GM13976 (cell line): ENCODE measurements at regions not wholly inside any gene's neighbourhood (a gene's known extent, or its start where the extent isn't known, plus 50 kb on each side); places are given as distances from the start of the nearest gene placed in this dataset.

Experiments used
- DNase-seq: peaks from one replicate; pipeline ENCODE4 v3.0.0; 2012; ENCODE audit warnings: low spot score
- CTCF ChIP-seq: IDR thresholded peaks from 2 replicates; pipeline ENCODE4 v1.5.1; 2012; ENCODE audit warnings: borderline replicate concordance, mild to moderate bottlenecking; ENCODE audit not compliant: insufficient read depth; ENCODE audit errors: extremely low read depth, missing control alignments, control extremely low read depth
- in situ Hi-C: fragments of 300-500 bp; cut with MboI; formaldehyde crosslinking; loops from one replicate; pipeline ENCODE4 v1.12.0; 2022; ENCODE audit warnings: low sequenced_read_pairs, mixed read lengths, inconsistent platforms; ENCODE audit not compliant: unreplicated experiment

- in situ Hi-C loops, result no loop called here
- no peak for DNase-seq
- TF ChIP-seq CTCF, result no peak
These were observed 329.4 kb upstream of the SOX5 start for GRCh38 chr12:24278832-24279231.

DNA sequence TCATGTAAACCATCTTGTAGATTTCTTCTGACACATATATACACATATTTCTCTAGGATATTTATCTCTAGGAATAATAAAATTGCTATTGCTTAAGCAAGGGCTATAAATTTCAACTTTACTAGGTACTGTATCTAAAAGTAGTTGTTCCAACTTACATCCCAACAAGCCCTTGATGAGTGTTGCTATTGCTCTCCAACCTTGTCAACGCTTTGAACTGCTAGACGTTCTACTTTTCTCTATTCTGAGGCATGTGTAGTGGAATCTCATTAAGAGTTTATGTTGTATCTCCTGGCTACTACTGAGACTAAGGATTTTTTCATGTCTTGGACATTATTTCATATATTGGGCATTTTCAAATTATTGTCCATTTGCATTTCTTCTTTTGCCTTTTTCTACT is 321.5 kb upstream of the SOX5 start:
- in situ Hi-C loops, result no loop called here

GRCh38 chr12:24270464-24270863 is 321.0 kb upstream of the SOX5 start:
- in situ Hi-C loops, result no loop called here
- DNase-seq, result no peak
- TF ChIP-seq CTCF, result no peak

More for the DNA sequence above, 321.5 kb upstream of the SOX5 start:
- TF ChIP-seq CTCF, result no peak
- DNase-seq, result no peak

DNA sequence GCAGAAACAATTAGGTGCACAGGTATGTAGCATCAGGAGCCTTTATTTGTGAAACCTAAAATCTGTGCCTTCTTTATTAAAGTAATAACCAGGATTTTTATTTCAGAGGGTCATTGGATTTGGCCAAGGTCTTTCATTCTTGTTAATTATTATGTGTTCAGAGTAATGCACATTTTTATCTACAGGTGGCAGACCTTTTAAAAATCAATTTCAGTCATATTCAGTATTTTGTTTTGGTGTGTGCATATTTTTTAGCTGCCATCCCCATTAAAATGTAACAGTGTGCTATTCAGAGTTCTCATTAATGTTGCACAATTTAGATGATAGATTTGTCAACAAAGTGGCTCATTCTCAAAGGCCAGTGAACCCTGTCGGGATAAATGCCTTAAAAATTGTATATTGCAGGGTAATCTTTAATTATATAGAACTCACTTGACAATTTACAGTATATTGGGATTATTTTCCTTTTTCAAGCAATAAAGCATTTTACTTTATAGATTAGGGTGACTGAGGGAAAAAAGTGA is 319.3 kb upstream of the SOX5 start:
- DNase-seq, result no peak
- no peak for TF ChIP-seq CTCF
- in situ Hi-C loops, result no loop called here

DNA sequence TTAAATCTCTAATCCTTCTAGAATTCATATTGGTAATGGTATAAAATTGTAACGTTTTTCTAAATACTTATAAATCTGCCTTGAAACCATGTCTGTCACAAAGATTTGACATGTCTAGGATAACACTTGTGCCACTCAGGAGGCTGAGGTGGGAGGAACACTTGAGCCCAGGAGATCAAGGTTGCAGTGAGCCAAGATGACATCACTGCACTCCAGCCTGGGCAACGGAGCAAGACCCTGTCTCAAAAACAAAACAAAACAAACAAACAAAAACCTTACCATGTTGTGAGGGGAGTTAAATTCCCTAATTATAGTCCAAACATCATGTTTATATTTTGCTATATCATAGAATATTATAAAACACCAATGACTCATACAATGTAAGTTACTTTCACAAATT is 317.5 kb upstream of the SOX5 start:
- TF ChIP-seq CTCF, result no peak
- no peak for DNase-seq
- in situ Hi-C loops, result no loop called here

DNA sequence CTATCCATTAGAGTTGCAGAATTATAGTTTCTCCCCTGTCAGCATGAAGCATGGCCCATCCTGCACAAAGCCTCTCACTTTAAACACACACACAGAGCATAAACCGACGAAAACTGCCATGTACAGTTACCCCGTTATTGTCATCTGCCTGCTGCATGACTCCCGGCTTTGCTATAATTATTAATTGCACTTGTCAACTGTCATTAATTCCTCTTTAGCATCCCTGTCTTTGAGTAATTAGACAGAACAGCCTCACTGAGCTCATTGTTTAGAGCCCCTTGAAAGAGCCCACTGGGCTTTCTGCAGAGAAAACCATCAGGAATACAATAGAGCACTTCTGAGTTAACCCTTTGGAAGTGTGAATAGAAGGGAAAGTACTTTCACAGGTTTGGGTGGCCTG is 307.2 kb upstream of the SOX5 start:
- in situ Hi-C loops, result no loop called here
- no peak for TF ChIP-seq CTCF
- no peak for DNase-seq

DNA sequence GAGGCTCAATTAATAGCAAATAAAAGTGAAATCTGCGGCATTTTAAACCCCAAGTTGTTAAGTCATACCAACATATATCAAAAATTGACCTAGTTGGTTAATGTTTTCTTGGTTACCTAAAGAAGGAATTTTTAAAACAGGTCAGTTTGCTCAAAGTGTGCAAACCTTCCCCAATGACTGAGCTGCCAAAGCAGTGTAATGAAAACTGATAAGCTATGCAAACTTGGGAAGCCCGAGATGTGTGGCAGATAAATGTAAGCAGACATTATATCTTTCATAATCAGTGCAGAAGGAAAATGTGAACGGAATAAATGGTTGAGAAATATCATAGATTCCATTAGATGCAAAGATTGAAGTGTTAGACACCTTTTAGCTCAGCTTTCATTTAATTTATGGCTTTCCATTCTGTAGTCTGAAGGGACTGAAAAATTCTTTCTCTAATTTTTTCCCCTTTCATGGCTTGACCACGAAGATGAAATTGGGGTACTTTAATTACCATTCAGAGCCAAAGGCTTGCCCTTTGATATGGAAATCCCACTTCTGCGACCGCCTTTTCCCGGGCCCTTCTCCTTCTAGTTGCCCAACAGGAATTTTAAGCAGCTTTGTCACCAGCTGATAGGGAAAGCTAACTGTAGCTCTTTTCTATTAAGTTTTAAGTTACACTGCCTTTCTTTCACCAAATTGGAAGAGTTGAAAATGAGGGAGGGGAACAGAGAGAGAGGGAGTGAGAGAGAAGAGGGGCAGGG is 306.6 kb upstream of the SOX5 start:
- DNase-seq, result no peak
- in situ Hi-C loops, result no loop called here

More for the DNA sequence above, 306.6 kb upstream of the SOX5 start:
- TF ChIP-seq CTCF, result no peak
